NCI-H1417 treated with DMSO at 0.1 percent for 48 hours (cell line): ENCODE measurements at regions not wholly inside any gene's neighbourhood (a gene's known extent, or its start where the extent isn't known, plus 50 kb on each side); places are given as distances from the start of the nearest gene placed in this dataset.
"Not testable (repeated sequence)": the region's sequence is repeated elsewhere in the genome, so short reads cannot be mapped to it uniquely, and the experiment has no call there.

ENCODE experiments used
- DNase-seq: peaks from one replicate; lab custom pipeline; 2025; lab: John Stamatoyannopoulos, UW

DNA sequence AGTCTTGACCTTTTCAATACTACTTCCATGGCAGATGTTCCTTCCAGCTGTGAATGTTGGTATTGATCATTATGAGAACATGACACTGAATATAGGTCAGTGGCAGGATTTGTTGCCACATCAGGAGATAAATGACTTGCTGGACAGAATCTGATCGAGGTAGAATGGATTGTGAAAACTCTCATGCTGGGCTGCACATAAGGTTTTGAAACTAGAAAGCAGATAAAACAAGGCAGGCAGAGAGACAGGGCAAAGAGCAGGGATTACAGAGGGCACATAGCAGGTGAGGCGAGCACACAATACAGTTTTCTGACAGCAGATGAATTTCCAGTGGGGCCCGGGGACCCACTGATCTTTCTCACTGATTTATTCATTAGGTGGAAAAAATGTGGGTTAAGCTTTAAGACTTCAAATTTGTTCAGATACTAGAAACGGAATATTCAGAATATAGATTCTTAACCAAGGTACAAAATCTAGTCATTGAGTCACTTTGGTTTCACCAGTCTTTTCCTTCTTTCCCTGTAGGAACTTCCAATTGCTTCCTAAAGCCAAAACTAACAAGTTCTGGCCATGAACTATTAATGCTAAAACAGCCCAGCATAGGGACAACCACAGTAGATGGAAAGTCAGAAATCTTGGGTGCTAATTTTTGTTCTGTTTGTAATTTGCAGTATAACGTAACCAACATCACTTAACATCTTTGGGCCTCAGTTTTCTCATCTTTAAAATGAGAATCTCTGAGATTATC, 296.0 kb upstream of the PTBP2 start:
- DNase-seq: no peak

DNA sequence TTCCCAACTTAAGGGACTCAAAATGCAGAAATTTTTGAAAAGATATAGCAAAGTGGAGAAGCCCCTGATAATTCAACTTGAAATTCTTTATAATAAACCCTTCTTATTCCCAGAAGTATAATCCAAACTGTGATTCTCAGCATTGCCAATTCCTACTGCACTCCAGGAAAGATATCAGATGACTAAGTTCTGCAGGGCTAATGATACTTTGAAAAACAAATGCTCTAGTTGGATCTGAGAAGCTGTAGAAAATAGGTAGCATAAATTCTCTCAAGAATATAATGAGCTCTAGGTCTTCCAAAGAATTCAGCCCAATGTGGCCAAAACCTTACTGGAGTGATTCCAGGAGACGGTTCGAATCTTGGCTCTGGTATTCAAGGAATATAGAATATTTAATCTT, 294.0 kb upstream of the PTBP2 start:
- no peak for DNase-seq

DNA sequence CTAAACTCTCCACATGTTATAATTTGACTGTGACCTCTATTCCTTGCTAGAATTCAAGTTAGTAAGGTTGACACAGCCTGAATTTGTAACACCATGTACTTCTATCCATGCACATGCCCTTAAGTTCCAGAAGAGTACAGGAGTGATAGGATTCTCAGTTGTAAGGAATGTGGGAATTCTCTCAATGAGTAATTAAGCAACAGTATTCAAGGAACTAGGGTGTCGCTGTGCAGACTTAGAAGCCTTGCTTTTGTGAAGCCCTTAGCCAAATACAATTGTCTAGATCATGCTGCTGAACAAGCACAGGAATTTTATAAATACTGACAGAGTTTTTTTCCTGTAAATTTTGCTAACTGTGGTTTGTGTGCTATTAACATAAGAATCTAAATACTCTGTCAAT, 276.3 kb upstream of the PTBP2 start:
- no peak for DNase-seq

DNA sequence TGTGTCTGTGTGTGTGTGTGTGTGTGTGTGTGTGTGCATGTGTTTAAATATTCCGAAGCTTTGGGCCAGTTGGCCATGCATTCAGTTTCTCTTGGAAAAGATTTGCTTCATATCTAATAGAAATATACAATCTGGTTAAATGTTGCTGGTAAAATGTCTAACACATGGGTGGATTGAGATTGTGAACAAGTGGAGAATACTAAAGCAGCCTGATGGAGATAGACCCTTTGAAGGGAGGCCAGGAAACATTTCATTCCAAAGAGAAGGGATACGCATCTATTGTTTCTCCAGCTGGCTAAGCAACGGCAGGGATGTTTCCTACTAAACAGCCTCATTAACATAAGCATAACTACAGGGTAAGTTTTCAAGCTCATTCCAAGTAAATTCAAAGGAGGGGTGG, 257.5 kb upstream of the PTBP2 start:
- no peak for DNase-seq

DNA sequence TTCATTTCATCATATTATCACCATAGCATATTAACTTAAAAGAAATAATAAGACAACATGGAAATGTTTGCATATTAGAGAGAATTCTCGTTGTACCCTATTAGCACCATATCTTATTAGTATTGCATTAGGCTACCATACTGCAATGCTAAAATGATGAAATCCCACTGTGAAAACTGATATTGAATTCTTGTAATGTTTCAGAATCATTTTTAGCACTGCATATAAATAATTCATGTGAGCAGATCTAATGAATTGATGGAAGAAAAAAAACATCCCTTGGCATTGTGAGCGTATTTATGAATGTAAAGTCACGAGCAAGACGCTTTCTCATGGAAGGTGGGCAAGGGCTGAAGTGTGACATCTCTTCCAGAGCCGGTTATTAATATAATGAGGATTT, 257.1 kb upstream of the PTBP2 start:
- DNase-seq: no peak

DNA sequence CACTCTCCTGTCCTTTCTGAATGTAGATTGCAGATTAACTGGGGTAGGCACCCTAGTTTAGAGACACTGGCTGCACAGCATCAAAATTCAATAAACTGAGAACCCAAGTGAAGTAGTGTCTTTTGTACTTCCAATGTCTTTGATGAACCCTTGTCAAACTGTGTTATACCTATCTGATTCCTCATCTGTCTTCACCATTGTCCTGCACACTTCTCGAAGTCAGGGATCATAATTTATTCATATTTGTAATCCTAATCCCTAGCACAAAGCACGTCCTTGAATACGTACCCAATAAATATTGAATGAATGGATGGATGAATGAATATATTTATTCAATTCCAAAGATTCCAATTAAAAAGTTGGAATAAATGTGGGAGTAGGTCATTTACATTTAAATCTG, 256.6 kb upstream of the PTBP2 start:
- no peak for DNase-seq

DNA sequence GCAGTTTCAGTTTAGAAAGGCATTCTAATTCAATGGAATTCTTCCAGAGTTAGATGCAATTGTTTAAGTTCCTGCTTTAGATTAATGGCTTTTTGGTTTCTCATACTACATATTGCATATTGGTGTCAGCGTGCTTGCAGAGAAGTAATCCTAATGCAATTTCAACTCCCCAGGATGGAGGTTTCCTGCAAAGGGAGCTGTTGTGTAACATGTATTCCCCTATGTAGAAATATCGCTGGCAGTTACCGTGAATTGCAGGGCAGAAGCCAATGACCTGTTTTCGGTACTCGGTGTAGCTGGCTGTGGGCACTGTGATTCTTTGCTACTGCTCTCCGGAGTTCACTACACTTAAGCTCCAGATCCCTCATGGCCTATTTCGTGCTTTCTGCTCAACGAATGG, 256.1 kb upstream of the PTBP2 start:
- no peak for DNase-seq

DNA sequence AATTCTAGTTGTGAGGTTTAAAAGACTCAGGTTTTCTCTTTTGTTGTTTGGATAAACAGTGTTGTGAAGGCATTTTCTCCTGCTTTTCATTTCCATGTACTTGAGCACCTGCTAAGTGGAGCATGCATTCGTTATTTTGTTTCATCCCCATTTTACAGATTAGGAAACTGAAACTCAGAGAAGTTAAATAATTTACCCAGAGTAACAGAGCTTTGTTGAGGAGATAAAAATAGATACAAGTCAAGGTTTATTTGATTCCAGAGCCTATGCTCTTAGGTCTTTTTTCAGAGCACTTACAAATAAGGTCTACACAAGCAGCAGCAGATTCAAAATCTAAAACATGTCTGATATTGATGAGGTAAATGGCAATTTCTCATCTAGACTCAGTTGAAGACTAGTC, 254.7 kb upstream of the PTBP2 start:
- DNase-seq: no peak

DNA sequence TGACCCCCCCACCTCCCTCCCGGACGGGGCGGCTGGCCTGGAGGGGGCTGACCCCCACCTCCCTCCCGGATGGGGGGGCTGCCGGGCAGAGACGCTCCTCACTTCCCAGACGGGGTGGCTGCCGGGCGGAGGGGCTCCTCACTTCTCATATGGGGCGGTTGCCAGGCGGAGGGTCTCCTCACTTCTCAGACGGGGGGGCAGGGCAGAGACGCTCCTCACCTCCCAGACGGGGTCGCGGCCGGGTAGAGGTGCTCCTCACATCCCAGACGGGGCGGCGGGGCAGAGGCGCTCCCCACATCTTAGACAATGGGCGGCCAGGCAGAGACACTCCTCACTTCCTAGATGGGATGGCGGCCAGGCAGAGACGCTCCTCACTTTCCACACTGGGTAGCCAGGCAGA, 251.9 kb upstream of the PTBP2 start:
- DNase-seq: not testable (repeated sequence)

DNA sequence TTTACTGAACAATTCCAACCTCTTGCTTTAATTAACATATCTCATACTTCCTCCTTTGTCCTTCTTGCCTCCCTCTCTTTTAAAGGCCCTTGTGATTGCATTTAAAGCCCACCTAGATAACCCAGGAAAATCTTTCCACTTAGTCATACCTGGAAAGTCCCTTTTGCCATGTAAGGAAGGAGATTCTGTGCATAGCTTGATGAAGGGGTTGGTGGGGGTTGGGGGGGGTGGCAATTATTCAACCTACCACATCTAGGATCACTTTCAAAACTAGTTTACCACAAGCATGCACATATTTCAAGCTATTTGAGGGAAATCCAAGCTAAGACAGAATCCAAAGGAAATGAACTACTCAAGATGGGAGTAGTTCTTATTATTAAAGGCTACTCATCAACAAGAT, 249.1 kb upstream of the PTBP2 start:
- no peak for DNase-seq

DNA sequence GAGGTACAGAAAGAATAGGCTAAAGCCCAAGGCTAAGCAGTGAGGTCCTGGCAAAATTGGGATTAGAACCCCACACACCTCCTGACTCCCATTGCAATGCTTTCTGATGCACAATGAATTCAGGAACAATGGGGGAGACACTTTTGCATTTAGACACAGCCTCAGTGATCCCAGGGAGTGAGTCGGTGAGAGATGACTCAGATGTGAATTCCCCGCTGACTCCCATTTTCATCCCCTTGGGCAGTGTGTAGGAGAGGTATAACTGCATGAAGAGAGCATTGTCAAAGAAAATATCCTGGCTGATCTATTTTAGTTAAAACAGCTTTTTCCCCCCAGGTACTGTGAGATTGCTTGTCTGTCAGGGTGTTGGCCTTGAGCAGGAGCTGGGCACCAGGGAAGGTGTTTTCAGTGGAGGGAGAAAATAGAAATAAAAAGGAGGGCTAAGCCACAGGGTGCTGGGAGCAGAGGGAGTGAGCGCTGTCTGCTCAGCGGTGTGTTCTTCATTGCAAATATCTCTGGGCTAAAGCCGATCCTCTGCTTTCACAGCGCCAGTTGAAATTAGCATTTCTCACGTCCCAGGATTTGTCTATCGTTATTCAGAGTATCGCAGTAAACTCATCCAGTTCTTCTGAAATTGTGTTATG, 247.7 kb upstream of the PTBP2 start:
- DNase-seq: no peak

DNA sequence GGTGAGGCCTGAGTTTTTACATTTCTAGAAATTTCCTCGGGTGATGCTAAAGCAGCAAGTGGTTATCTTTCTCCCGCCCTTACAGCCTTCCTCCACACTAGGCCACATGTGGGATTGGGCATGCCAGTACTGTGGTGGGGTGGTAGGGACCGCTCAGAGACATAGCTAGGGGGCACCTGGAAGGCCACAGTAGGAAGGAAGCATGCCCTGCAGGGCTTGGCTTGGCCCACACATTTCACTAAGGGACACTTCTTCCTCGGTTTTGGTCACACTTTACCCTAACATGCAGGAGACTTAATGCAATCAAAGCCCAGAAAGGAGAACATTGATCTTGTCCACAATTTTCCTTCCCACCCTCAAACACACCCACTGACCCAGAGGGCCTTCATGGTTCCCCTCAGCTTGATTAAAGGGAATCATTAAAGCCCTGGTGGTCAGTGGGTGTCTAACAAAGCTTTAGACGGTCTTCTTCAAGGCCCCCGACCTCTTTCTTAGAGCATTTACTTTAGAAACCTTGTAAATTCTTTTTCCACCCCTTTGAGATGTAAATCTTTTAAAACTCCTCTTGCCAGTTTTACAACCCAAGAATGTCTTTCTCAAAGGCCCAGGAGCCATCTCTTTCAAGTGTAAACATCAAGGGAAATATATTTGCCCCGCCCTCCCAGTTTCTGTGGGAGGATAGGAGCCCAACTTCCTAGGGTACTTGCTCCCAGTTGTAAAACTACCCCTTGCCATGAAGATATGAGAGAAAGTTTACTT, 246.4 kb upstream of the PTBP2 start:
- DNase-seq: no peak

DNA sequence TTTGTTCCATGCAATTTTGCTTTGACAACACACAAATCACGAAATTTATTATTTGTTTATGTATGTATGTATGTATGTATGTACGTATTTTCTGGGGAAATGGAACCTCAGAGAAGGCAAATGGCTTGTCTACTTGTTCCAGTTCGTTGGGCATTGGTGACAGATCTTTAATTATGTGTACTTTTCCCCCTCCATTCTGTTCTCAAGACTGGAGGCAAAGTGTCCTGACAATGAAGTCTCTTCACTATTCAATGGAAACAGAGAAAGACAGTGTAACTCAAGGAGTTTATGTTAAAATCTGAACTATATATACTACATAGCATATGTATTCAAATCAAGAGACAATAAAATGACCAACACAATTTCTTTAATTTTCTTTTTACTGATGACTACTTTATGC, 245.7 kb upstream of the PTBP2 start:
- DNase-seq: no peak

DNA sequence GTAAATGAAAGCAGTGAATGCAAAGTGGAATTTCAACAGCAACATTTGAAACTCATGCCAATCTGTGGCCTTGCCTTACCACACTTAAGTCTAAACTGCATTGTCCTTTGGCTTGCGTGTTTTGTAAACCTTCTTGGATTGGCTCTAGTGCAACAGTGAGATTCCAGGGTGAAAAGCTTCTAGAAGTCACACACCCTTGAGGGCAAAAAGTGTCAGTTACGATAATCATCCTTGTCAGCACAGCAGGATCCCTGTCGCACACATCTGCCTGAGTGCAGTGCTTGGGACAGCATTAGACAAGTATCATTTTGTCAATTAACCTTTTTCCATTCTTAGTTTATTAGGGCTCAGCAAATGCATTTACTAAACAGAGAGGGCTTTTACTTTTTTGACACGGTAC, 243.4 kb upstream of the PTBP2 start:
- peak; percentile 8 for DNase-seq

DNA sequence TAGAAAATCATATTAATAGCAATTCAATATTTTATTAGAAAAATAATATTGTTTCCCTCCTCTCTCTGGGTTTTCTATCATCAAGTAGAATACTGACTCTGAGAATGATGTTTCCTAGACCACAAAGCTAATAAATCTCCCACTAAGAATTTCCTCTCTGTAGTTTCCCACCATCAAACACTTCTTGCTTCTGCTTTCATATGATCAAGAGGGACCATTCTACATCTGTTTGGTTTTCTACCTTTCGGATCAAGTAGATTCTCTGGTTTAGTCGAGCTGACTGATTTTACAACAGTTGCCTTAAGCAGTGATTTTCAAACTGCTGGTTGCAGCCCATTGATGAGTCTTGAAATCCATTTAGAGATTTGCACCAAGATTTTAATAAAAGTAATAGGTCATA, 240.2 kb upstream of the PTBP2 start:
- DNase-seq: no peak

DNA sequence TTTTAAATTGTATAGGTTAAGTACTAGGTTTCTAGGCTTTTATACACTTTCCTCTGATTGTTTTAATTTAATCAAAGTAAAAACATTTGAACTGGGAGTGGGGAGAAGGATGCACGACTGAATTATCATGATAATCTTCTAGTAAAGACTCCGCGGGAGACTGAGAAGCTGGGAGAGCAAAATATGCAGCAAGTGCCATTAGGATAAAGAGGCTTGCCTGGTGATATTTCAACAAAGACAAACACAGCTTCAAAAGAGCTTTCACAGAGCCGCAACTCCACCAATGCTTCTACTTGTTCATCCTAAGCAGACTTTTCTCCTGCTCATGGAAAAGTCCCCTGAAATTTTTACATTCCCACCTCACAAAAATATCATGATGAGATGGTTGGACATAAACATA, 239.0 kb upstream of the PTBP2 start:
- DNase-seq: no peak

DNA sequence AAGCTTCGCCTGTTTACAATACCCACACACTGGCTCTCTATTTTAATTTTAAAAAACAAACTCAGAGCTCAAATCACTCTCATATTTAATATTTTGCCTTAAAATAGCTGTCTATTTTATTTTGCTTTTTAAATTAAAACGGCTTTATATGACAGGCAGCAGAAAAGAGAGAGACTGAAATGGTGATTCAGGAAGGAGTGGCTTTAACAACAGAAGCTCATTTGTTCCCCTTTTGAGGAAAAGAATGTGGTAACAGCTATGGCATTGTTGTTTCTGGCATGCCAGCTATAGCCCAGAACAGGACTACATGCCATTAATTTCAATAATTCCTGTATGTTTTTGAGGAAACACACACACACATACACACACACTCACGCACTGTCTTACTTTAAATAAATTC, 234.2 kb upstream of the PTBP2 start:
- DNase-seq: no peak

DNA sequence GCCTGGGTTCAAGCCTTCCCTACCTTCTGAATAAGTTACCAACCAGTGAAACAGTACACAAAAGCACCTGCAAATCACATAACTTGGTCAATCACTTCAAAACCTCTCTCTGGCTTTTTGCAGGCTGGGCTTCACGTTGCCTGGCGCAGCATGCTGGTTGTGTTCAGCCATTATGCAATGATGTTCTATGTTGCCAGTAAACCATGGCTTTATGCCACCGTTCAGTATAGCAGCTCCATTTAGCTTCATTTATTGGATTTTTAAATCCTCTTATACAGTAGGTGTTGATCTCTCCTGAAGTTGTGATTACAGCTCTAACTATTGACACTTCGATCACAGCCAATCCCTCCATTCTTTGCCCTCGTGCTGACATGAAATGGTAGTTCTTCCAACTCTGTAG, 233.6 kb upstream of the PTBP2 start:
- DNase-seq: no peak

DNA sequence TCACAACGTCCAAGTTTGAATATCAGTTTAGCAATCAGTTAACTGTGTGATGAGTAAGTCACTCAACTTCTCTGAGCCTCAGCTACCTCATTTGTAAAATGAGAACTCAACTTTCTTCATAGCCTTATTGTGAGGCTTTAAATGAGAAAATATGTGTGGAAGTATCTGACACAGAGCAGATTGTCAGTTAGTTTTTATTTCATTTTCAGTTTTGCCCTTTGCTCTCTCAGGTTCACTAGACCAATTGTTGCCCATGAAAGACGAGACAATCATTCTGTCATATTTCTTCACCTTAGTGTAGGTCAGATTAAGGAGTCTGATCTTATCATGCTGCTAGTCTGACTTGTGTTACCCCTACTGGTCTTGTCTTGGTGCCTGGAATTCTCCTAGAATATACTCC, 232.8 kb upstream of the PTBP2 start:
- DNase-seq: no peak

DNA sequence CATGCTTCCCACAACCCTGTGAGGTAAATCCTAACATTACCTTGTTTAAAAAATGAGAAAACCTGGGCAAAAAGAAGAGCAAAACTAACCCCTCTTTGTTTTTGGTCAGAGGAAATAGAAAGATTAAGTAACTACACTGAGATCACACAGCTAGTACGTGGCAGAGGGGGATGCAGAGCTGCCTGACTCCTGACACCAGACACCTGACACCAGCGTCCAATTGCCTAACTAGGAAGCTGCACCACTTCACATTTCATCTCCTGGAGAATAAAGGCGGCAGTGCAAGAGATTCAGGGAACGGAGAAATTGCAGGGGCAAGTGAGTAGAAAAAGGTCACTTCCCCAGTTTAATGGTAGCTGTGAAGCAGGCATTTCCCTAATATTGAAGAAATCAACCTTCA, 229.3 kb upstream of the PTBP2 start:
- no peak for DNase-seq

DNA sequence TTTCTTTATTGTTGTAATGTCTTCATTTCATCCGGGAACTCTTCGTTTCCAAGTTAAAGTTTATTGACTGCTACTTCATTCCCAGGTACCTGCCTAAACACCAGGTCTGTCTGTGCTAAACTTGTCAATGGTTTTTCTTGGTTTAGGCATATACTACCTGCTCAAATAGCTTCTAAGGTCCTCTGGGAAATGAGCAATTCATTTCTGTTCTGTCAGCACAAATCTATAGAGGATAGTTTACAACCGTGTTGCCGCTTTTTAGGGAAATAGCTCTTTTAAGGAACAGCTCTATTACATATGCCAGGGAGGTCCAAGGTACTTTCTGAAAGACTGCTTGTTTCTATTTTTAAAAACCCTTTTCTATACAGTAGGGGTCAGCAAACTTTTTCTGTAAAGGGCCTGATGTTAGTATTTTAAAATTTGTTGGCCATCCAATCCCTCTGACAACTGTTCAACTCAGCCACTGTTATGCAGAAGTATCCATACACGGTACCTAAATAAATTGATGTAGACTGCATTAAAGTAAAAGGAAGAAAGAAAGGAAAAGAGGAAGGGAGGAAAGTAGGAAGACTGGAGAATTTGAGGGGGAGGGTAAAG, 222.7 kb upstream of the PTBP2 start:
- DNase-seq: no peak

DNA sequence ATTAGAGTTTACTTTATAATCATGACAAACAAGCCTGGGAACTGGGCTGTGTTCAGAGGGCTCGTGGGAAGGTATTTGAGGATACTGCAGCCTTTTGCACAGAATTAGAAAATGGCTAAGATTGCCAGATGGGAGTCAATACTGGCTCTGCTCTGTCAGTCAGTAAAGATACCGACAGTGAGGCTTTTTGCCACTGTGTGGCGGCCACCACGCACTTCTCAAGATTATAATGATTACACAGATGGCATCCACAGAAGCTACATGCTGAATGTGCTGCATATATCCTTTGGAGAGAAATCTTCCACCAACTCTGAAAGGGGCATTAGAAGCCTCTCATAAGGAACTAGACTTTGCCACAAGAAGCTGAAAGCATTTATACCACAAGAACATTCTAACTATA, 213.4 kb upstream of the PTBP2 start:
- DNase-seq: no peak

DNA sequence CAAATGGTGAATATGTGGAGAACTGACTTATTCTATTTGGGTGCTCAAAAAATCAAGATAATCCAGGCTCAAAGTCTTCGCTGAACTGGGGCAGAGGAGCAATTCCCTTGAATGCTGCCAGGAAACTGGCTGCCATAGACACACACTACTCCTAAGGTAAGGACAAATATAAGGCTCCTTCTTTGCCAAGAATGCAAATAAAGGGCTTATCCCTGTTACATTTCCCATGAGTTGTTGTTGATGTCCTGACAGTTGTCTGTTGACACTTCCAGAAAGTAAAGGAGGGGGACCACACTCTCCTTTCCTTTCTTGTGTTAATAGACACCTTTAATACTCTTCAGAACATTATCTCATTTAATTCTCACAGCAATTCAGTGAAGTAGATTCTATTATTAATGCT, 212.2 kb upstream of the PTBP2 start:
- no peak for DNase-seq
